ENCODE measurements at regions not wholly inside any gene's neighbourhood (a gene's known extent, or its start where the extent isn't known, plus 50 kb on each side); places are given as distances from the start of the nearest gene placed in this dataset.

- TF ChIP-seq ZNF462 (CRISPR knock-in tag; IDR thresholded peaks at IDR 0.05) = no peak
- no peak for TF ChIP-seq REST (IDR thresholded peaks at IDR 0.05; ENCODE audit: unreplicated experiment)
- no peak for TF ChIP-seq NANOG (IDR thresholded peaks at IDR 0.05; ENCODE audit: borderline replicate concordance)
- no peak for TF ChIP-seq EZH2 (IDR thresholded peaks at IDR 0.05; ENCODE audit: low read depth, unreplicated experiment)
- TF ChIP-seq CTCF (conservative IDR thresholded peaks at IDR 0.05; ENCODE audit: low read depth in 2 of 2) = no peak
- TF ChIP-seq STAT1 (IDR thresholded peaks at IDR 0.05; ENCODE audit: unreplicated experiment) = no peak
Observed at GRCh38 chr1:239708622-239709021, 322.3 kb downstream of the CHRM3 start (continued).

Measured in GM23338 (cell line).